Neuronal stem cell (in vitro differentiated cells): ENCODE measurements at regions not wholly inside any gene's neighbourhood (a gene's known extent, or its start where the extent isn't known, plus 50 kb on each side); places are given as distances from the start of the nearest gene placed in this dataset.

Experiments
- DNase-seq: peaks from one replicate; pipeline ENCODE4 v3.0.0-alpha.2; 2013; ENCODE audit warnings: low spot score
- H2AFZ ChIP-seq: one replicate; pipeline ENCODE4 v1.6.1; 2013; ENCODE audit warnings: mild to moderate bottlenecking, low read length, inconsistent platforms
- H2AK5ac ChIP-seq: 2 replicates; pipeline ENCODE4 v1.6.1; 2013; ENCODE audit warnings: low read depth, mild to moderate bottlenecking, inconsistent platforms, low read length, moderate library complexity, mixed read lengths
- H2BK120ac ChIP-seq: 2 replicates; pipeline ENCODE4 v1.6.1; 2013; ENCODE audit warnings: low read depth, mild to moderate bottlenecking, inconsistent platforms, low read length, moderate library complexity, mixed read lengths
- H2BK12ac ChIP-seq: one replicate; pipeline ENCODE4 v1.6.1; 2013; ENCODE audit warnings: low read length, inconsistent platforms
- H2BK15ac ChIP-seq: 2 replicates; pipeline ENCODE4 v1.6.1; 2013; ENCODE audit warnings: mild to moderate bottlenecking, low read length, inconsistent platforms, mixed read lengths
- H2BK5ac ChIP-seq: one replicate; pipeline ENCODE4 v1.6.1; 2013; ENCODE audit warnings: inconsistent platforms, mild to moderate bottlenecking, low read length, moderate library complexity
- H3K14ac ChIP-seq: one replicate; pipeline ENCODE4 v1.6.1; 2013; ENCODE audit warnings: low read length, inconsistent platforms
- H3K18ac ChIP-seq: 2 replicates; pipeline ENCODE4 v1.6.1; 2013; ENCODE audit warnings: low read length, inconsistent platforms
- H3K23ac ChIP-seq: 2 replicates; pipeline ENCODE4 v1.6.1; 2013; ENCODE audit warnings: low read depth, mild to moderate bottlenecking, mixed read lengths, low read length, inconsistent platforms; ENCODE audit not compliant: poor library complexity
- H3K27ac ChIP-seq: replicated peaks from 3 replicates; pipeline ENCODE4 v1.5.1; 2013; ENCODE audit warnings: low read length, inconsistent platforms
- H3K27me3 ChIP-seq, 3 experiments: 2 replicates each; pipeline ENCODE4 v1.6.1; 2013; ENCODE audit warnings: low read length in 3 of 3, mild to moderate bottlenecking in 2 of 3, inconsistent platforms in 1 of 3, low read depth in 1 of 3, mixed read lengths in 1 of 3, moderate library complexity in 1 of 3; ENCODE audit not compliant: control insufficient read depth in 3 of 3, insufficient read depth in 3 of 3
- H3K36me3 ChIP-seq, 2 donors: replicated peaks in 1 of 2; 2 replicates each; pipeline ENCODE4 v1.6.1; 2013; ENCODE audit warnings: low read length in 2 of 2; ENCODE audit not compliant: control insufficient read depth in 2 of 2, insufficient read depth in 2 of 2
- H3K4ac ChIP-seq: 2 replicates; pipeline ENCODE4 v1.6.1; 2013; ENCODE audit warnings: inconsistent platforms, mild to moderate bottlenecking, low read length, moderate library complexity
- H3K4me1 ChIP-seq, 2 donors: 1 replicate in 1 of 2; 2 replicates in 1 of 2; pipeline ENCODE4 v1.6.1; 2013; ENCODE audit warnings: low read length in 2 of 2, low read depth in 1 of 2; ENCODE audit not compliant: control insufficient read depth in 2 of 2, insufficient read depth in 1 of 2
- H3K4me2 ChIP-seq: one replicate; pipeline ENCODE4 v1.6.1; 2013; ENCODE audit warnings: mild to moderate bottlenecking, low read length, inconsistent platforms; ENCODE audit not compliant: insufficient read depth, poor library complexity, severe bottlenecking
- H3K4me3 ChIP-seq, 2 donors: 2 replicates each; pipeline ENCODE4 v1.5.1; 2013; ENCODE audit warnings: low read length in 2 of 2, mild to moderate bottlenecking in 2 of 2, inconsistent platforms in 1 of 2, moderate library complexity in 1 of 2
- H3K79me1 ChIP-seq: one replicate; pipeline ENCODE4 v1.6.1; 2013; ENCODE audit warnings: low read depth, mild to moderate bottlenecking, inconsistent platforms, low read length, moderate library complexity
- H3K9ac ChIP-seq: one replicate; pipeline ENCODE4 v1.6.1; 2013; ENCODE audit warnings: mild to moderate bottlenecking, low read depth, low read length, inconsistent platforms; ENCODE audit not compliant: poor library complexity
- H3K9me3 ChIP-seq, 2 donors: replicated peaks in 1 of 2; 2 replicates each; pipeline versions ENCODE3 to v1.6.1; 2013; ENCODE audit warnings: low read length in 2 of 2, mild to moderate bottlenecking in 2 of 2, inconsistent platforms in 1 of 2, low read depth in 1 of 2, mixed read lengths in 1 of 2, moderate library complexity in 1 of 2; ENCODE audit not compliant: control insufficient read depth in 2 of 2, insufficient read depth in 1 of 2
- H4K8ac ChIP-seq: one replicate; pipeline ENCODE4 v1.6.1; 2013; ENCODE audit warnings: low read depth, mild to moderate bottlenecking, inconsistent platforms, low read length, moderate library complexity
- H4K91ac ChIP-seq: one replicate; pipeline ENCODE4 v1.6.1; 2013; ENCODE audit warnings: low read length, low read depth, mild to moderate bottlenecking, inconsistent platforms; ENCODE audit not compliant: poor library complexity
- WGBS, 2 donors: extraction: QIAGEN DNeasy Blood & Tissue Kit; methylation state at CpG; one replicate each; pipeline ENCODE4 v1.1.7; 2013; ENCODE audit warnings: missing lambda C conversion rate in 2 of 2, mixed read lengths in 1 of 2; ENCODE audit not compliant: insufficient read length in 2 of 2, insufficient replicate concordance in 1 of 2; ENCODE audit errors: extremely low coverage in 2 of 2; 5-methylcytosine and 5-hydroxymethylcytosine counted together

DNA sequence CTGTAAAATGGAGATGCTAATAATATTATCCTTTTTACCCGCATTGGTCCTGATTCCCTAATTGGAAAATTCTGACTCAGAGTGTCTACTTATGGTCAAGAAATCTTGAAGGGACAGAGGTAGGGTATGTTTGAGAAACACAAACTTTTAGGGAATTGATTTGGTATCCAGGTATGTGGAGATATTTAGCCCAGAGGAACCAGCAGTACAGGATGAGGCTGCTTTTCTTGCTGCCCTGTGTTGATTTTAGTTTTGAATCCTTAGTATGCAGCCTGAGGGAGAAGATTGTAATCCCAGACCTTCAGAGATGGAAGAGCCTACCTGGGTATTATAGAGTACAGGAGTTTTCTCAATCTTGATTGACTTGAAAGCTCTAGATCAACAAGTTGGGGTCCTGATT is 569.1 kb downstream of the PDCD6IP start:
- Histone ChIP-seq H3K18ac (no peak overlapping the region), H3K4me1 (no peaks in the 10 kb centered on the region), H3K9me3 (no peaks in the 10 kb centered on the region), H3K27ac (no peak overlapping the region), H3K14ac (no peak overlapping the region), H4K91ac (no peak overlapping the region), H2BK120ac (no peak overlapping the region), H2AK5ac (no peak overlapping the region), H3K27me3 (no peaks in the 10 kb centered on the region), H3K4me3 (no peak overlapping the region), H3K36me3 (no peaks in the 10 kb centered on the region), H2AFZ (no peak overlapping the region), H2BK5ac (no peak overlapping the region), H3K9ac (no peak overlapping the region), H2BK15ac (no peak overlapping the region), H3K79me1 (no peaks in the 10 kb centered on the region), H3K4me2 (no peak overlapping the region), H3K4ac (no peak overlapping the region), H3K23ac (no peak overlapping the region), H2BK12ac (no peak overlapping the region), H4K8ac (no peak overlapping the region)
- DNase-seq, result no peak
- no CpG with 5 or more reads among the region's 1 CpG for WGBS, 2 donors

DNA sequence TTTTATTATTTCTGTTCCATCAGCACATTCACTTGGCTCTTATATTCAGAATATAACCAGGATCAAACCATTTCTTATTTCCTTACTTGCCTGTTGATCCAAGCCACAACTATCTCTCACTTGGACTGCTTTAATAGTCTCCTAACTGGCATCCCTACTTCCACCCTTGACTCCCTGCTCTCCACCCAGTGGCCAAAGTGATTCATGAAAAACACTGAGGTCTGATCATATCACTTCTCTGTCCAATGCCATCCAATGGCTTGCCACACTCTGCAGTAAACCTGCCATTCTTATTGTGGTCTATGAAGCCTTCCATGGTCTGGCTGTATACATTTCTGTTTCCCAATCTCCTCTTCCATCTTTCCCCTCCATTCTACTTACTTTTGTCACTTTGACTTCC is 576.1 kb downstream of the PDCD6IP start:
- Histone ChIP-seq H2AFZ (no peak overlapping the region), H3K14ac (no peak overlapping the region), H3K9me3 (no peaks in the 10 kb centered on the region), H3K4me2 (no peak overlapping the region), H3K4ac (no peak overlapping the region), H3K36me3 (no peaks in the 10 kb centered on the region), H3K27me3 (no peaks in the 10 kb centered on the region), H2AK5ac (no peak overlapping the region), H3K79me1 (no peaks in the 10 kb centered on the region), H2BK12ac (no peak overlapping the region), H3K18ac (no peak overlapping the region), H3K4me1 (no peaks in the 10 kb centered on the region), H2BK15ac (no peak overlapping the region), H2BK120ac (no peak overlapping the region), H3K4me3 (no peak overlapping the region), H3K23ac (no peak overlapping the region), H3K9ac (no peak overlapping the region), H4K91ac (no peak overlapping the region), H4K8ac (no peak overlapping the region), H2BK5ac (no peak overlapping the region), H3K27ac (no peak overlapping the region)
- no peak for DNase-seq

DNA sequence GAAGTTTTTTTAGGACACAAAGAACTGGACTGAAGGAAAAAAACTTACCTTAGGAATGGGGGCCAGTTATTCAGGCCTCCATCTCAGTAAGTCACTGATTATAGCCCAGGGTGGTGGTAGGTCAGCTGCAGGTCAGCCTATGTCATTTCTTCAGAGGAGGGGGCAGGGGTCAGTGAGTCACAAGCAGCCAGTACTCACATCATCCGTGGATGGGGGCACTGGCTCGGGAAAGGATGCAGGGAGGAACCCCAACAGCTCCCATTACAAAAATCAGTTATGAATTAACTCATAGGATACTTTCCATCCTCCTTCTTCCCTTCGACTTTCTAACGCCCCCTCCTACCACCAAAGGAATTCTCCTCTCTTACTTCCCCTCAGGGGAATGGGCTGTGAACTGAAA is 578.3 kb downstream of the PDCD6IP start:
- Histone ChIP-seq H3K4ac (no peak overlapping the region), H2BK5ac (no peak overlapping the region), H2BK15ac (no peak overlapping the region), H3K79me1 (no peaks in the 10 kb centered on the region), H3K23ac (no peak overlapping the region), H3K4me3 (no peak overlapping the region), H2AFZ (no peak overlapping the region), H2BK120ac (no peak overlapping the region), H3K4me2 (no peak overlapping the region), H3K36me3 (no peaks in the 10 kb centered on the region), H3K14ac (no peak overlapping the region), H3K27me3 (no peaks in the 10 kb centered on the region), H3K9me3 (no peaks in the 10 kb centered on the region), H3K18ac (no peak overlapping the region), H3K9ac (no peak overlapping the region), H3K4me1 (no peaks in the 10 kb centered on the region), H4K91ac (no peak overlapping the region), H2BK12ac (no peak overlapping the region), H2AK5ac (no peak overlapping the region), H4K8ac (no peak overlapping the region), H3K27ac (no peak overlapping the region)
- WGBS, 2 donors, result 100% methylated on average over 2 of the region's 4 CpGs; no CpG with 5 or more reads in 1 of the 2 donors
- DNase-seq, result no peak

GRCh38 chr3:34377961-34378360 is 579.5 kb downstream of the PDCD6IP start:
- Histone ChIP-seq H3K79me1 (no peaks in the 10 kb centered on the region), H3K18ac (peak overlapping the region; percentile 23), H2BK5ac (no peak overlapping the region), H3K36me3 (no peaks in the 10 kb centered on the region), H3K9me3 (no peaks in the 10 kb centered on the region), H3K27ac (no peak overlapping the region), H2AFZ (no peak overlapping the region), H3K27me3 (no peaks in the 10 kb centered on the region), H2BK120ac (no peak overlapping the region), H3K4me1 (no peaks in the 10 kb centered on the region), H3K4me3 (no peak overlapping the region), H3K9ac (no peak overlapping the region), H4K91ac (no peak overlapping the region), H2BK12ac (no peak overlapping the region), H3K4ac (no peak overlapping the region), H3K14ac (no peak overlapping the region), H2BK15ac (no peak overlapping the region), H2AK5ac (peak overlapping the region; percentile 15), H3K23ac (no peak overlapping the region), H3K4me2 (no peak overlapping the region), H4K8ac (no peak overlapping the region)
- DNase-seq, result no peak
- no CpG with 5 or more reads among the region's 6 CpGs for WGBS, 2 donors
